ENCODE measurements at regions not wholly inside any gene's neighbourhood (a gene's known extent, or its start where the extent isn't known, plus 50 kb on each side); places are given as distances from the start of the nearest gene placed in this dataset.

- Histone ChIP-seq H2AK9ac (replicated peaks; ENCODE audit: low read depth, low read length, poor library complexity) (no peak overlapping the region), H3K56ac (ENCODE audit: extremely low read depth, insufficient read depth, low read length) (no peak overlapping the region), H3K36me3 (ENCODE audit: control insufficient read depth, insufficient read depth, low read length) (no peaks in the 10 kb centered on the region), H3K79me1 (ENCODE audit: low read depth in 1 of 2, low read length in 2 of 2) (no peaks in the 10 kb centered on the region), H2BK20ac (ENCODE audit: low read depth, low read length) (no peak overlapping the region), H2AFZ (replicated peaks; ENCODE audit: low read length, poor library complexity) (no peak overlapping the region), H3K4me1 (ENCODE audit: control insufficient read depth, insufficient read depth, low read length) (no peaks in the 10 kb centered on the region; the same call in 1 of the 2 replicates), H4K20me1 (ENCODE audit: insufficient read depth, low read length) (no peaks in the 10 kb centered on the region), H3K4me3 (ENCODE audit: insufficient read depth, low read depth, low read length) (no peak overlapping the region), H3K4ac (ENCODE audit: low read depth, low read length) (no peak overlapping the region), H3K9ac (ENCODE audit: low read depth, low read length) (no peak overlapping the region), H2BK15ac (ENCODE audit: low read depth, low read length) (no peak overlapping the region), H3K27ac (ENCODE audit: insufficient read depth, low read length) (no peak overlapping the region), H4K8ac (ENCODE audit: low read depth in 2 of 2, low read length in 2 of 2) (no peak overlapping the region), H3K4me2 (ENCODE audit: low read depth, low read length) (no peak overlapping the region), H3K9me1 (ENCODE audit: insufficient read depth, low read length) (no peaks in the 10 kb centered on the region), H2BK120ac (ENCODE audit: low read depth, low read length) (no peak overlapping the region), H3K27me3 (ENCODE audit: control insufficient read depth, insufficient read depth, low read length) (peaks cover 8% of the 10 kb centered on the region), H3K14ac (replicated peaks; ENCODE audit: low read depth, low read length) (no peak overlapping the region), H3K9me3 (ENCODE audit: control insufficient read depth, insufficient read depth, low read length) (0 out of 2 replicates have a peak, but pooled peaks cover 2% of the 10 kb centered on the region), H2BK5ac (ENCODE audit: low read depth, low read length, poor library complexity, severe bottlenecking) (no peak overlapping the region), H4K91ac (ENCODE audit: insufficient read depth, low read depth, low read length) (no peak overlapping the region), H3K23ac (ENCODE audit: low read depth, low read length) (no peak overlapping the region), H3K18ac (ENCODE audit: low read depth, low read length) (no peak overlapping the region), H4K5ac (ENCODE audit: low read depth, low read length) (no peak overlapping the region), H2AK5ac (ENCODE audit: low read depth, low read length) (no peak overlapping the region)
- intact Hi-C loops (cut with micrococcal nuclease) (no loop called here), in situ Hi-C loops (cut with MboI; ENCODE audit: low sequenced_read_pairs) (no loop called here), dilution Hi-C loops (cut with HindIII; ENCODE audit: low sequenced_read_pairs, unreplicated experiment) (no loop called here)
- no TSS peak for BruUV-seq (replicated peaks)
- ATAC-seq (ENCODE audit: low read depth) (no peak), DNase-seq (no peak)
- TF ChIP-seq POLR2A (IDR thresholded peaks at IDR 0.05; ENCODE audit: low read depth, low read length) (no peak), MAZ (IDR thresholded peaks at IDR 0.05; ENCODE audit: borderline replicate concordance, low read depth, low read length) (no peak), RAD21 (IDR thresholded peaks at IDR 0.05; ENCODE audit: low read length) (no peak), RFX5 (IDR thresholded peaks at IDR 0.05; ENCODE audit: low read depth, low read length) (no peak), CEBPB (IDR thresholded peaks at IDR 0.05; ENCODE audit: low read depth, low read length) (no peak), BHLHE40 (IDR thresholded peaks at IDR 0.05; ENCODE audit: low read depth, low read length) (no peak)
- TF ChIP-seq, protein P1, sequence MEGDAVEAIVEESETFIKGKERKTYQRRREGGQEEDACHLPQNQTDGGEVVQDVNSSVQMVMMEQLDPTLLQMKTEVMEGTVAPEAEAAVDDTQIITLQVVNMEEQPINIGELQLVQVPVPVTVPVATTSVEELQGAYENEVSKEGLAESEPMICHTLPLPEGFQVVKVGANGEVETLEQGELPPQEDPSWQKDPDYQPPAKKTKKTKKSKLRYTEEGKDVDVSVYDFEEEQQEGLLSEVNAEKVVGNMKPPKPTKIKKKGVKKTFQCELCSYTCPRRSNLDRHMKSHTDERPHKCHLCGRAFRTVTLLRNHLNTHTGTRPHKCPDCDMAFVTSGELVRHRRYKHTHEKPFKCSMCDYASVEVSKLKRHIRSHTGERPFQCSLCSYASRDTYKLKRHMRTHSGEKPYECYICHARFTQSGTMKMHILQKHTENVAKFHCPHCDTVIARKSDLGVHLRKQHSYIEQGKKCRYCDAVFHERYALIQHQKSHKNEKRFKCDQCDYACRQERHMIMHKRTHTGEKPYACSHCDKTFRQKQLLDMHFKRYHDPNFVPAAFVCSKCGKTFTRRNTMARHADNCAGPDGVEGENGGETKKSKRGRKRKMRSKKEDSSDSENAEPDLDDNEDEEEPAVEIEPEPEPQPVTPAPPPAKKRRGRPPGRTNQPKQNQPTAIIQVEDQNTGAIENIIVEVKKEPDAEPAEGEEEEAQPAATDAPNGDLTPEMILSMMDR (conservative IDR thresholded peaks at IDR 0.05; ENCODE audit: low read depth, low read length), result no peak
- TF ChIP-seq, protein P2, sequence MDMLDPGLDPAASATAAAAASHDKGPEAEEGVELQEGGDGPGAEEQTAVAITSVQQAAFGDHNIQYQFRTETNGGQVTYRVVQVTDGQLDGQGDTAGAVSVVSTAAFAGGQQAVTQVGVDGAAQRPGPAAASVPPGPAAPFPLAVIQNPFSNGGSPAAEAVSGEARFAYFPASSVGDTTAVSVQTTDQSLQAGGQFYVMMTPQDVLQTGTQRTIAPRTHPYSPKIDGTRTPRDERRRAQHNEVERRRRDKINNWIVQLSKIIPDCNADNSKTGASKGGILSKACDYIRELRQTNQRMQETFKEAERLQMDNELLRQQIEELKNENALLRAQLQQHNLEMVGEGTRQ (IDR thresholded peaks at IDR 0.05; ENCODE audit: low read depth, low read length), result no peak
- POLR2A ChIA-PET (ENCODE audit: unreplicated experiment), result no interaction called here
- CTCF ChIA-PET, result interaction anchor here (0.5 kb wide), 1 partner anchor 147 kb away, joined by 3 read pairs; no protein-coding TSS in a partner anchor
Measured at GRCh38 chr13:50729177-50729576, 114.3 kb downstream of the DLEU7 start.
